NCI-H146 (cell line): ENCODE measurements at regions not wholly inside any gene's neighbourhood (a gene's known extent, or its start where the extent isn't known, plus 50 kb on each side); places are given as distances from the start of the nearest gene placed in this dataset.

Experiments used
- DNase-seq: peaks from one replicate; lab custom pipeline; 2025; lab: John Stamatoyannopoulos, UW

- no peak for DNase-seq
Observed at GRCh38 chr1:81156887-81157286, 643.8 kb upstream of the ADGRL2 start.

- no peak for DNase-seq
Observed at GRCh38 chr1:81155131-81155530, 645.6 kb upstream of the ADGRL2 start.

GRCh38 chr1:81151206-81151605, 649.5 kb upstream of the ADGRL2 start:
- DNase-seq: no peak

- no peak for DNase-seq
Observed at GRCh38 chr1:81149649-81150325, 650.9 kb upstream of the ADGRL2 start.

GRCh38 chr1:81144240-81144825, 656.4 kb upstream of the ADGRL2 start:
- no peak for DNase-seq

GRCh38 chr1:81142099-81142826, 658.5 kb upstream of the ADGRL2 start:
- no peak for DNase-seq

GRCh38 chr1:81135524-81135923, 665.2 kb upstream of the ADGRL2 start:
- DNase-seq: no peak

GRCh38 chr1:81129776-81130175, 671.0 kb upstream of the ADGRL2 start:
- DNase-seq: no peak

- DNase-seq: no peak
Observed at GRCh38 chr1:81129366-81129765, 671.4 kb upstream of the ADGRL2 start.

GRCh38 chr1:81128079-81128478, 672.7 kb upstream of the ADGRL2 start:
- no peak for DNase-seq

- peak; percentile 99 for DNase-seq
Observed at GRCh38 chr1:81126989-81127581, 673.6 kb upstream of the ADGRL2 start.

GRCh38 chr1:81125672-81126071, 675.1 kb upstream of the ADGRL2 start:
- no peak for DNase-seq

- no peak for DNase-seq
Observed at GRCh38 chr1:81121306-81121705, 679.4 kb upstream of the ADGRL2 start.

GRCh38 chr1:81119319-81119718, 681.4 kb upstream of the ADGRL2 start:
- no peak for DNase-seq

GRCh38 chr1:81118550-81118949, 682.2 kb upstream of the ADGRL2 start:
- no peak for DNase-seq

GRCh38 chr1:81115422-81115821, 685.3 kb upstream of the ADGRL2 start:
- no peak for DNase-seq

GRCh38 chr1:81114191-81114590, 686.5 kb upstream of the ADGRL2 start:
- no peak for DNase-seq

- no peak for DNase-seq
Observed at GRCh38 chr1:81113688-81114087, 687.0 kb upstream of the ADGRL2 start.

- DNase-seq: no peak
Observed at GRCh38 chr1:81111818-81112217, 688.9 kb upstream of the ADGRL2 start.

- DNase-seq: no peak
Observed at GRCh38 chr1:81109038-81109437, 691.7 kb upstream of the ADGRL2 start.

GRCh38 chr1:81097860-81098259, 702.9 kb upstream of the ADGRL2 start:
- no peak for DNase-seq

- no peak for DNase-seq
Observed at GRCh38 chr1:81073580-81073979, 727.2 kb upstream of the ADGRL2 start.
